ENCODE measurements at regions not wholly inside any gene's neighbourhood (a gene's known extent, or its start where the extent isn't known, plus 50 kb on each side); places are given as distances from the start of the nearest gene placed in this dataset.

- TF ChIP-seq CTCF (IDR thresholded peaks at IDR 0.05) = no peak
- no peak for TF ChIP-seq POLR2A (IDR thresholded peaks at IDR 0.05)
Measured at GRCh38 chr2:8580316-8581233, 101.3 kb upstream of the ID2 start.
